ENCODE measurements at regions not wholly inside any gene's neighbourhood (a gene's known extent, or its start where the extent isn't known, plus 50 kb on each side); places are given as distances from the start of the nearest gene placed in this dataset.

- TF ChIP-seq CTCF (IDR thresholded peaks at IDR 0.05; ENCODE audit: low read depth, low read length, missing input control) (no peak), YY1 (IDR thresholded peaks at IDR 0.05) (no peak)
Observed at GRCh38 chr7:15831606-15832005, 145.1 kb upstream of the MEOX2 start (continued).

- H3K4me1 ChIP-seq (ENCODE audit: control insufficient read depth in 4 of 4, insufficient read depth in 4 of 4, low read length in 3 of 4) = no peaks in the 10 kb centered on the region
- H3K27me3 ChIP-seq (ENCODE audit: control insufficient read depth in 4 of 4, insufficient read depth in 4 of 4, low read length in 3 of 4) = no peaks in the 10 kb centered on the region
- 84% methylated on average over 3 of the region's 3 CpGs for WGBS
Observed at GRCh38 chr7:15829691-15830090, 143.2 kb upstream of the MEOX2 start.

GRCh38 chr7:15828881-15829280, 142.4 kb upstream of the MEOX2 start:
- Histone ChIP-seq H3K9me3 (ENCODE audit: control insufficient read depth in 4 of 4, low read length in 3 of 4) (no peaks in the 10 kb centered on the region), H3K27me3 (ENCODE audit: control insufficient read depth in 4 of 4, insufficient read depth in 4 of 4, low read length in 3 of 4) (no peaks in the 10 kb centered on the region), H3K9ac (ENCODE audit: low read depth in 1 of 2, low read length in 2 of 2) (no peak overlapping the region), H3K36me3 (ENCODE audit: control insufficient read depth in 4 of 4, insufficient read depth in 3 of 4, low read depth in 1 of 4, low read length in 3 of 4) (no peaks in the 10 kb centered on the region), H3K27ac (ENCODE audit: low read depth in 1 of 2, low read length in 2 of 2) (no peak overlapping the region), H3K4me1 (ENCODE audit: control insufficient read depth in 4 of 4, insufficient read depth in 4 of 4, low read length in 3 of 4) (no peaks in the 10 kb centered on the region), H3K4me3 (ENCODE audit: low read depth in 1 of 3, low read length in 3 of 3) (no peak overlapping the region)
- no peak for DNase-seq (ENCODE audit: low spot score)
- TF ChIP-seq YY1 (IDR thresholded peaks at IDR 0.05) (no peak), NR2F2 (IDR thresholded peaks at IDR 0.05) (no peak), HNF4A (conservative IDR thresholded peaks at IDR 0.05) (no peak), TAF1 (conservative IDR thresholded peaks at IDR 0.05) (no peak), FOXA1 (IDR thresholded peaks at IDR 0.05) (no peak), EGR1 (IDR thresholded peaks at IDR 0.05; ENCODE audit: low read depth in 2 of 2) (no peak), CTCF (IDR thresholded peaks at IDR 0.05; ENCODE audit: low read depth, low read length, missing input control) (no peak), RAD21 (IDR thresholded peaks at IDR 0.05) (no peak), MAX (IDR thresholded peaks at IDR 0.05) (no peak), RXRA (IDR thresholded peaks at IDR 0.05) (no peak)
- WGBS = 92% methylated on average over 3 of the region's 3 CpGs

More at GRCh38 chr7:15829691-15830090, 143.2 kb upstream of the MEOX2 start:
- Histone ChIP-seq H3K4me3 (ENCODE audit: low read depth in 1 of 3, low read length in 3 of 3) (no peak overlapping the region), H3K9ac (ENCODE audit: low read depth in 1 of 2, low read length in 2 of 2) (no peak overlapping the region), H3K9me3 (ENCODE audit: control insufficient read depth in 4 of 4, low read length in 3 of 4) (no peaks in the 10 kb centered on the region), H3K36me3 (ENCODE audit: control insufficient read depth in 4 of 4, insufficient read depth in 3 of 4, low read depth in 1 of 4, low read length in 3 of 4) (no peaks in the 10 kb centered on the region), H3K27ac (ENCODE audit: low read depth in 1 of 2, low read length in 2 of 2) (no peak overlapping the region)
- DNase-seq (ENCODE audit: low spot score) = no peak
- no peak for TF ChIP-seq EGR1 (IDR thresholded peaks at IDR 0.05; ENCODE audit: low read depth in 2 of 2)
- no peak for TF ChIP-seq FOXA2 (IDR thresholded peaks at IDR 0.05)
- no peak for TF ChIP-seq RAD21 (IDR thresholded peaks at IDR 0.05)
- no peak for TF ChIP-seq GABPA (IDR thresholded peaks at IDR 0.05 in 1 of 2, conservative IDR thresholded peaks at IDR 0.05 in 1 of 2)
- TF ChIP-seq ATF3 (IDR thresholded peaks at IDR 0.05) = no peak
- TF ChIP-seq HNF4G (IDR thresholded peaks at IDR 0.05) = no peak

Data from liver (tissue), 8 donors.